Calu3 (cell line): ENCODE measurements at regions not wholly inside any gene's neighbourhood (a gene's known extent, or its start where the extent isn't known, plus 50 kb on each side); places are given as distances from the start of the nearest gene placed in this dataset.

Experiments
- BruUV-seq: library from RNA; stranded (reverse); fragments of 400-500 nt; replicated peaks from 2 replicates; lab custom pipeline; 2021; lab: Mats Ljungman, UMichigan
- CTCF ChIA-PET: fragments of 300-600 bp; sonication (Branson Sonifier 250); formaldehyde crosslinking; loops from one replicate; lab custom pipeline; 2022; ENCODE audit warnings: antibody characterized with exemption; lab: Charles Lee
- DNase-seq: peaks from one replicate; pipeline ENCODE4 v3.0.0; 2022
- H3K27ac Mint-ChIP-seq: one replicate; pipeline ENCODE4 v1.8.0; 2022; ENCODE audit warnings: mixed read lengths; ENCODE audit not compliant: unreplicated experiment
- H3K27me3 Mint-ChIP-seq: one replicate; pipeline ENCODE4 v1.8.0; 2022; ENCODE audit warnings: mixed read lengths; ENCODE audit not compliant: unreplicated experiment
- H3K36me3 Mint-ChIP-seq: one replicate; pipeline ENCODE4 v1.8.0; 2022; ENCODE audit warnings: mild to moderate bottlenecking, moderate library complexity, mixed read lengths; ENCODE audit not compliant: insufficient read depth, unreplicated experiment
- H3K4me1 Mint-ChIP-seq: one replicate; pipeline ENCODE4 v1.8.0; 2022; ENCODE audit warnings: mild to moderate bottlenecking, low read depth, mixed read lengths; ENCODE audit not compliant: unreplicated experiment
- H3K4me3 Mint-ChIP-seq: one replicate; pipeline ENCODE4 v1.8.0; 2022; ENCODE audit warnings: mild to moderate bottlenecking, low read depth, moderate library complexity, mixed read lengths; ENCODE audit not compliant: unreplicated experiment
- H3K9me3 Mint-ChIP-seq: one replicate; pipeline ENCODE4 v1.8.0; 2022; ENCODE audit warnings: low read depth, mixed read lengths; ENCODE audit not compliant: unreplicated experiment
- intact Hi-C: fragments of 100-400 bp; cut with micrococcal nuclease; formaldehyde crosslinking; loops from one replicate; pipeline ENCODE4 v1.10.0; 2022; ENCODE audit not compliant: unreplicated experiment
- TF ChIP-seq, protein P1 (sequence below): fragments of 200-600 bp; IDR thresholded peaks from one replicate; pipeline ENCODE4 v1.8.0; 2022; ENCODE audit warnings: antibody characterized with exemption; ENCODE audit not compliant: unreplicated experiment

- DNase-seq: no peak
- BruUV-seq: no TSS peak
- TF ChIP-seq, protein P1, sequence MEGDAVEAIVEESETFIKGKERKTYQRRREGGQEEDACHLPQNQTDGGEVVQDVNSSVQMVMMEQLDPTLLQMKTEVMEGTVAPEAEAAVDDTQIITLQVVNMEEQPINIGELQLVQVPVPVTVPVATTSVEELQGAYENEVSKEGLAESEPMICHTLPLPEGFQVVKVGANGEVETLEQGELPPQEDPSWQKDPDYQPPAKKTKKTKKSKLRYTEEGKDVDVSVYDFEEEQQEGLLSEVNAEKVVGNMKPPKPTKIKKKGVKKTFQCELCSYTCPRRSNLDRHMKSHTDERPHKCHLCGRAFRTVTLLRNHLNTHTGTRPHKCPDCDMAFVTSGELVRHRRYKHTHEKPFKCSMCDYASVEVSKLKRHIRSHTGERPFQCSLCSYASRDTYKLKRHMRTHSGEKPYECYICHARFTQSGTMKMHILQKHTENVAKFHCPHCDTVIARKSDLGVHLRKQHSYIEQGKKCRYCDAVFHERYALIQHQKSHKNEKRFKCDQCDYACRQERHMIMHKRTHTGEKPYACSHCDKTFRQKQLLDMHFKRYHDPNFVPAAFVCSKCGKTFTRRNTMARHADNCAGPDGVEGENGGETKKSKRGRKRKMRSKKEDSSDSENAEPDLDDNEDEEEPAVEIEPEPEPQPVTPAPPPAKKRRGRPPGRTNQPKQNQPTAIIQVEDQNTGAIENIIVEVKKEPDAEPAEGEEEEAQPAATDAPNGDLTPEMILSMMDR: no peak
- Mint-ChIP-seq H3K9me3 (peaks cover 4% of the 10 kb centered on the region), H3K4me1 (no peaks in the 10 kb centered on the region), H3K4me3 (no peak overlapping the region), H3K27me3 (peaks cover 13% of the 10 kb centered on the region), H3K36me3 (no peaks in the 10 kb centered on the region), H3K27ac (no peak overlapping the region)
- intact Hi-C loops: no loop called here
- CTCF ChIA-PET: no interaction called here
Measured at GRCh38 chr4:186471441-186471840, 83.9 kb downstream of the MTNR1A start.

GRCh38 chr4:186458050-186458449 is 97.3 kb downstream of the MTNR1A start:
- peaks cover 4% of the 10 kb centered on the region for H3K36me3 Mint-ChIP-seq
- no peaks in the 10 kb centered on the region for H3K4me1 Mint-ChIP-seq
- H3K27me3 Mint-ChIP-seq: peaks cover 17% of the 10 kb centered on the region
- CTCF ChIA-PET: interaction anchor here (0.5 to 0.6 kb wide), 2 partner anchors 120 to 1671 kb away, joined by 4 to 6 read pairs; no protein-coding TSS in a partner anchor
- DNase-seq: no peak
- intact Hi-C loops: no loop called here
- no TSS peak for BruUV-seq
- H3K27ac Mint-ChIP-seq: no peak overlapping the region
- H3K9me3 Mint-ChIP-seq: peaks cover 8% of the 10 kb centered on the region
- no peak overlapping the region for H3K4me3 Mint-ChIP-seq
- TF ChIP-seq, protein P1: no peak

- no peak overlapping the region for H3K27ac Mint-ChIP-seq
- no peaks in the 10 kb centered on the region for H3K36me3 Mint-ChIP-seq
- H3K4me1 Mint-ChIP-seq: no peaks in the 10 kb centered on the region
- H3K27me3 Mint-ChIP-seq: no peaks in the 10 kb centered on the region
- intact Hi-C loops: no loop called here
- H3K4me3 Mint-ChIP-seq: no peak overlapping the region
- CTCF ChIA-PET: no interaction called here
- BruUV-seq: no TSS peak
- TF ChIP-seq, protein P1: no peak
- H3K9me3 Mint-ChIP-seq: peaks cover 12% of the 10 kb centered on the region
- no peak for DNase-seq
Measured at GRCh38 chr4:186451982-186452381, 103.4 kb downstream of the MTNR1A start.

- CTCF ChIA-PET: no interaction called here
- Mint-ChIP-seq H3K4me1 (no peaks in the 10 kb centered on the region), H3K27ac (no peak overlapping the region), H3K9me3 (peaks cover 12% of the 10 kb centered on the region), H3K36me3 (no peaks in the 10 kb centered on the region), H3K27me3 (no peaks in the 10 kb centered on the region), H3K4me3 (no peak overlapping the region)
- TF ChIP-seq, protein P1: no peak
- no peak for DNase-seq
- intact Hi-C loops: no loop called here
- BruUV-seq: no TSS peak
Measured at GRCh38 chr4:186449954-186450353, 105.4 kb downstream of the MTNR1A start.
